GM21723 (cell line): ENCODE measurements at regions not wholly inside any gene's neighbourhood (a gene's known extent, or its start where the extent isn't known, plus 50 kb on each side); places are given as distances from the start of the nearest gene placed in this dataset.
"Not testable (repeated sequence)": the region's sequence is repeated elsewhere in the genome, so short reads cannot be mapped to it uniquely, and the experiment has no call there.

Source experiments
- ATAC-seq: cut with Tn5 transposase; IDR thresholded peaks from one replicate; pipeline ENCODE4 v1.9.1; 2021; ENCODE audit warnings: mild to moderate bottlenecking, moderate library complexity; ENCODE audit not compliant: unreplicated experiment

GRCh38 chr9:95680306-95680705 lies 163.5 kb upstream of the PTCH1 start:
- ATAC-seq: not testable (repeated sequence)

GRCh38 chr9:95679874-95680273 lies 163.1 kb upstream of the PTCH1 start:
- no peak for ATAC-seq

GRCh38 chr9:95678759-95679158 lies 162.0 kb upstream of the PTCH1 start:
- no peak for ATAC-seq

GRCh38 chr9:95670122-95670521 lies 153.4 kb upstream of the PTCH1 start:
- ATAC-seq: no peak

GRCh38 chr9:95669253-95669652 lies 152.5 kb upstream of the PTCH1 start:
- ATAC-seq: no peak

GRCh38 chr9:95667789-95668188 lies 151.0 kb upstream of the PTCH1 start:
- ATAC-seq: no peak

GRCh38 chr9:95666785-95667155 lies 150.0 kb upstream of the PTCH1 start:
- ATAC-seq: no peak

- no peak for ATAC-seq
Measured at GRCh38 chr9:95666096-95666784, 149.5 kb upstream of the PTCH1 start.

GRCh38 chr9:95653246-95653645 lies 136.5 kb upstream of the PTCH1 start:
- ATAC-seq: no peak

- ATAC-seq: no peak
Measured at GRCh38 chr9:95650720-95651119, 133.9 kb upstream of the PTCH1 start.

- no peak for ATAC-seq
Measured at GRCh38 chr9:95649801-95650213, 133.0 kb upstream of the PTCH1 start.

GRCh38 chr9:95648225-95648624 lies 131.5 kb upstream of the PTCH1 start:
- no peak for ATAC-seq

- no peak for ATAC-seq
Measured at GRCh38 chr9:95645992-95646391, 129.2 kb upstream of the PTCH1 start.

- no peak for ATAC-seq
Measured at GRCh38 chr9:95645579-95645978, 128.8 kb upstream of the PTCH1 start.

GRCh38 chr9:95644377-95644776 lies 127.6 kb upstream of the PTCH1 start:
- no peak for ATAC-seq

GRCh38 chr9:95643619-95644018 lies 126.8 kb upstream of the PTCH1 start:
- no peak for ATAC-seq

- ATAC-seq: no peak
Measured at GRCh38 chr9:95642189-95642588, 125.4 kb upstream of the PTCH1 start.

- no peak for ATAC-seq
Measured at GRCh38 chr9:95641586-95641985, 124.8 kb upstream of the PTCH1 start.

- ATAC-seq: no peak
Measured at GRCh38 chr9:95640336-95640735, 123.6 kb upstream of the PTCH1 start.

- ATAC-seq: no peak
Measured at GRCh38 chr9:95635986-95636671, 119.4 kb upstream of the PTCH1 start.

- no peak for ATAC-seq
Measured at GRCh38 chr9:95634536-95634935, 117.8 kb upstream of the PTCH1 start.

- ATAC-seq: no peak
Measured at GRCh38 chr9:95634114-95634513, 117.3 kb upstream of the PTCH1 start.

GRCh38 chr9:95629585-95629984 lies 112.8 kb upstream of the PTCH1 start:
- ATAC-seq: no peak
